Erythroblast (primary cell): ENCODE measurements at regions not wholly inside any gene's neighbourhood (a gene's known extent, or its start where the extent isn't known, plus 50 kb on each side); places are given as distances from the start of the nearest gene placed in this dataset.

Experiments used
- GATA1 ChIP-seq: IDR thresholded peaks from 2 replicates; pipeline ENCODE4 v1.6.1; 2011; ENCODE audit warnings: low read depth, mild to moderate bottlenecking, control low read depth, low read length, moderate library complexity
- POLR2A ChIP-seq: IDR thresholded peaks from 2 replicates; pipeline ENCODE4 v1.6.1; 2011; ENCODE audit warnings: mild to moderate bottlenecking, low read length

GRCh38 chr1:219271818-219272535 lies 98.3 kb downstream of the LYPLAL1 start:
- TF ChIP-seq POLR2A (no peak), GATA1 (no peak)
